ENCODE measurements at regions not wholly inside any gene's neighbourhood (a gene's known extent, or its start where the extent isn't known, plus 50 kb on each side); places are given as distances from the start of the nearest gene placed in this dataset.

DNA sequence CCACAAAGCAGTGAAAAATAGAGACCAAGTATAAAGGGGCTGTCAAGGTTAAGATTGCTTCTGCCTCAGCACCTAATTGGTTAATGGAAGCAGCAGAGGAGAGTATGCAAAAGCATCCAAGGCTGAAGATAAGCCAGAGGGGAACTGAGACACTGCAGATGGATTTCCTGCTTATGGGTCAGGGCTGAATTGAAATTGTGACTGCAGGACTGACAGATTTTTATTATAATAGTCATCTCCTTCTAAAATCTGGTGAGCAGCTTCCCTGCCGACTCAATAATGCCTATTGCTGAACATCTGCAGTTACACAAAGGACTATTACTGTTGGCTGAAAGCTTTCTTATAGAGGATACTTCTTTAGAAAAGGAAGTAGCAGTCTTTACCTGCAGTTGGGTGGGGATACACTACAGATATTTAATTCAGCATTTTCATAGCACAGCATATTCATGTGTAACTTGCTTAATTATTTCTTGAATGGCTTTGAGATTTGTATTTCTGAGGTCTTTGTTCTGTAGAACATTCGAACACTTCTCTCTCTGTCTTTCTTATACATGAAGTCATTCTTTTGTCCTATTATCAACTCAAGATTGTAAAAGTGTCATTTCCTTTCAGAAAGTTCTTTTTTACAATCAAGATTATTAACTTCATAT, 363.0 kb upstream of the RIOK2 start (continued):
- no peak for TF ChIP-seq CHD7 (IDR thresholded peaks at IDR 0.05; ENCODE audit: insufficient replicate concordance, low read length)
- TF ChIP-seq EP300 (IDR thresholded peaks at IDR 0.05; ENCODE audit: borderline replicate concordance in 1 of 2, low read depth in 2 of 2, low read length in 2 of 2), result no peak
- TF ChIP-seq, protein P1, sequence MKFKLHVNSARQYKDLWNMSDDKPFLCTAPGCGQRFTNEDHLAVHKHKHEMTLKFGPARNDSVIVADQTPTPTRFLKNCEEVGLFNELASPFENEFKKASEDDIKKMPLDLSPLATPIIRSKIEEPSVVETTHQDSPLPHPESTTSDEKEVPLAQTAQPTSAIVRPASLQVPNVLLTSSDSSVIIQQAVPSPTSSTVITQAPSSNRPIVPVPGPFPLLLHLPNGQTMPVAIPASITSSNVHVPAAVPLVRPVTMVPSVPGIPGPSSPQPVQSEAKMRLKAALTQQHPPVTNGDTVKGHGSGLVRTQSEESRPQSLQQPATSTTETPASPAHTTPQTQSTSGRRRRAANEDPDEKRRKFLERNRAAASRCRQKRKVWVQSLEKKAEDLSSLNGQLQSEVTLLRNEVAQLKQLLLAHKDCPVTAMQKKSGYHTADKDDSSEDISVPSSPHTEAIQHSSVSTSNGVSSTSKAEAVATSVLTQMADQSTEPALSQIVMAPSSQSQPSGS (IDR thresholded peaks at IDR 0.05; ENCODE audit: low read length), result no peak
- TF ChIP-seq, protein P2, sequence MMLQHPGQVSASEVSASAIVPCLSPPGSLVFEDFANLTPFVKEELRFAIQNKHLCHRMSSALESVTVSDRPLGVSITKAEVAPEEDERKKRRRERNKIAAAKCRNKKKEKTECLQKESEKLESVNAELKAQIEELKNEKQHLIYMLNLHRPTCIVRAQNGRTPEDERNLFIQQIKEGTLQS (IDR thresholded peaks at IDR 0.05; ENCODE audit: insufficient read depth, low read depth, low read length), result no peak
- no peak for TF ChIP-seq POU5F1 (IDR thresholded peaks at IDR 0.05; ENCODE audit: low read depth, low read length)
- TF ChIP-seq KDM1A (IDR thresholded peaks at IDR 0.05; ENCODE audit: borderline replicate concordance, low read length), result no peak
- no peak for TF ChIP-seq NANOG (IDR thresholded peaks at IDR 0.05; ENCODE audit: insufficient read depth, low read depth, low read length, poor library complexity, severe bottlenecking)
- TF ChIP-seq POLR2A (IDR thresholded peaks at IDR 0.05; ENCODE audit: control extremely low read depth in 1 of 2, low read depth in 2 of 2, low read length in 2 of 2), result no peak

Data from H1 (cell line).